Mesodermal cell (in vitro differentiated cells): ENCODE measurements at regions not wholly inside any gene's neighbourhood (a gene's known extent, or its start where the extent isn't known, plus 50 kb on each side); places are given as distances from the start of the nearest gene placed in this dataset.
"Not testable (repeated sequence)": the region's sequence is repeated elsewhere in the genome, so short reads cannot be mapped to it uniquely, and the experiment has no call there.

Source experiments
- H3K27ac ChIP-seq: 2 replicates; pipeline ENCODE4 v1.7.0; 2013; ENCODE audit warnings: mild to moderate bottlenecking, low read depth, low read length, moderate library complexity; ENCODE audit not compliant: severe bottlenecking
- H3K36me3 ChIP-seq: 2 replicates; pipeline ENCODE4 v1.7.1; 2013; ENCODE audit warnings: mild to moderate bottlenecking, low read length, moderate library complexity; ENCODE audit not compliant: control insufficient read depth, insufficient read depth
- H3K4me1 ChIP-seq: one replicate; pipeline ENCODE4 v1.7.1; 2013; ENCODE audit warnings: mild to moderate bottlenecking, low read length; ENCODE audit not compliant: insufficient read depth, control insufficient read depth, poor library complexity, severe bottlenecking
- H3K4me3 ChIP-seq: 2 replicates; pipeline ENCODE4 v1.7.0; 2013; ENCODE audit warnings: low read length, control low read depth, mild to moderate bottlenecking; ENCODE audit not compliant: insufficient read depth, poor library complexity, severe bottlenecking; ENCODE audit errors: extremely low read depth
- H3K9me3 ChIP-seq: 2 replicates; pipeline ENCODE4 v1.7.1; 2013; ENCODE audit warnings: mild to moderate bottlenecking, low read length, moderate library complexity; ENCODE audit not compliant: control insufficient read depth
- WGBS, 2 experiments: methylation state at CpG; one replicate each; pipeline ENCODE4 v1.1.5; 2013; ENCODE audit warnings: missing lambda C conversion rate in 2 of 2; ENCODE audit not compliant: insufficient coverage in 2 of 2; 5-methylcytosine and 5-hydroxymethylcytosine counted together

DNA sequence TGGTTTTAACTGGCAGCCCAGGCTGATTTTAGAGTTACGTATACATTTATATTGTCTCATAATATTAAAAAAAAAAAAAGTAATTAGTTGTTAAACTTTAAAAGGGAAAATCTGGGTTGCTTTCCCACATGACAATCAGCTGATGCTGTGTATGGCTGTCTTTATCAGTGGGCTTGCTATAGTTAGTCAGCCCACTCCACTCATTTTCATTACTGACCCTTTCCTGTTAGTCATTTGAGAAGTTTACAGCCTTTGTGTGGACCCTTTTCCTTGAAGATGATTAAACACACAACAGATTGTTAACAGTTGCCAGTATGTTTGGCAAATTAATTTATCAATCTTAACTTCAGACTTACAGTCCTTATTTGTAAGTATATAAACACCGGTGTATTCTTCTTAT, 164.5 kb upstream of the AGR3 start:
- H3K36me3 ChIP-seq: no peaks in the 10 kb centered on the region
- no peaks in the 10 kb centered on the region for H3K9me3 ChIP-seq
- peaks cover 18% of the 10 kb centered on the region for H3K4me1 ChIP-seq
- no peak overlapping the region for H3K4me3 ChIP-seq
- no peak overlapping the region for H3K27ac ChIP-seq
- no CpG with 5 or more reads among the region's 2 CpGs for WGBS, 2 experiments

DNA sequence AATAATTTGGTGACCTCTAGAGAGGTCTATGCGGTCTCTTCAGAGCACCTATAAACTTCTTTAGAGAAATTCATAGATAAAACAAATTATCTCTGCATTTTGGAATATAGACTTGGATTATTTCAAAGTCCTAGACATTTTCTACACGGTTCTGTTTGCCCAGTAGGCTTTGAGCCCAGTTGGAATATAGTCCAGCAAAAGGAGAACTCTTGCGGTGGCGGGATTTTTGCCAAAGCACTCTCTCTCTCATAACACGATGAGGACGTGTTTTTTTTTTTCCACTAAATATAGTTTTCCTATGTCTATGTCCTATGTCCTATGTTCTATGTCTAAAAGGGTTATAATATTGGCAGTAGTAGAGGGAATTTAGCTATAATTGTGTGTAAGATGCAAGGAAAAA, 164.9 kb upstream of the AGR3 start:
- Histone ChIP-seq H3K27ac (no peak overlapping the region), H3K36me3 (no peaks in the 10 kb centered on the region)
- 92% methylated on average over 2 of the region's 6 CpGs for WGBS, 2 experiments

DNA sequence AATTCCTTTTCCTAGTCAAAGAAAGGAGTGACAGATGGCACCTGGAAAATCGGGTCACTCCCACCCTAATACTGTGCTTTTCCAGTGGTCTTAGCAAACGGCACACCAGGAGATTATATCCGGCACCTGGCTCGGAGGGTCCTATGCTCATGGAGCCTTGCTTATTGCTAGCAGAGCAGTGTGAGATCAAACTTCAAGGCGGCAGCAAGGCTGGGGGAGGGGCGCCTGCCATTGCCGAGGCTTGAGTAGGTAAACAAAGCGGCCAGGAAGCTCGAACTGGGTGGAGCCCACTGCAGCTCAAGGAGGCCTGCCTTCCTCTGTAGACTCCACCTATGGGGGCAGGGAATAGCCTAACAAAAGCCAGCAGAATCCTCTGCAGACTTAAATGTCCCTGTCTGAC, 171.4 kb upstream of the AGR3 start:
- 89 to 96% methylated on average over 4 to 7 of the region's 9 CpGs for WGBS, 2 experiments
- H3K27ac ChIP-seq, H3K36me3 ChIP-seq, H3K4me1 ChIP-seq, H3K9me3 ChIP-seq, H3K4me3 ChIP-seq: not testable (repeated sequence)

More for the DNA sequence above, 164.9 kb upstream of the AGR3 start:
- Histone ChIP-seq H3K4me3 (no peak overlapping the region), H3K9me3 (no peaks in the 10 kb centered on the region), H3K4me1 (peaks cover 15% of the 10 kb centered on the region)

DNA sequence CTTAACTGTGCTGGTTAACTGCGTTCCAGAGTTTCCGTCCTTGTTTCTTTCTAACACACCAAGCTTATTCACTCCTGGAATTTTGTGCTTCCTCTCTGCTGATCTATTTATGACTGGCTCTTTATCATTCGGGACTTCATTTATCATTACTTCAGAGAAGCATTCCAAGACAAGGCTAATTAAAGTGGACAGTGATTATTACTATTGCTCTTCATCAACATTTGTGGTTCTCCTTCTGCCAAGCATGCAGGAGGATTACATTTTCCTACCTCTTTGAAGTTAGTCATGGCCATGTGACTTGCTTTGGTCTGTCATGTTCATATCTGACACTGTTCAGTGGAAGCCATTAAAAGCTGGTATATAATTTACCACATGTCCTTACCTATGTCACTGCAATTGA, 172.4 kb upstream of the AGR3 start:
- Histone ChIP-seq H3K4me3 (no peak overlapping the region), H3K9me3 (peaks cover 3% of the 10 kb centered on the region), H3K27ac (no peak overlapping the region), H3K4me1 (peaks cover 5% of the 10 kb centered on the region), H3K36me3 (no peaks in the 10 kb centered on the region)
- 57 to 75% methylated on average over 2 of the region's 3 CpGs for WGBS, 2 experiments

DNA sequence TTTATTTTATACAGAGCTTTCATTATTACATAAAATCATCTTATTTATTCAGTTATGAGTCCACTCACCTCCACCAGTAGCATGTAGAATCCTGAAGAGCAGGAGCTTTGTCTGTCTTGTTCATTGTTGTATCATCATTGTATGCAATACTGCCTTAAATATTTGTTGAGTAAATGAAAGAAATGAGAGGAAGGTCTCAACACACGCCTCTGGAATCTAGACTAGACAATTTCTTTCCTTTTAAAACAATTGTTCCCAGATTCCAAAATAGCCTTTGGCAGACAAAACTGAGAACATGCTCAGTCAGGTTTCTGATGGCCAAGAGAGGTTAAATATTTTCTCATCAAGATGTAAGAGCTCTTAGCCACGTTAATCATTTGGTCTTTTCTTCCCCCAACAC, 173.1 kb upstream of the AGR3 start:
- H3K9me3 ChIP-seq: peaks cover 3% of the 10 kb centered on the region
- H3K4me1 ChIP-seq: peaks cover 5% of the 10 kb centered on the region
- no peak overlapping the region for H3K4me3 ChIP-seq
- no CpG with 5 or more reads among the region's 2 CpGs for WGBS, 2 experiments
- no peak overlapping the region for H3K27ac ChIP-seq
- H3K36me3 ChIP-seq: no peaks in the 10 kb centered on the region

DNA sequence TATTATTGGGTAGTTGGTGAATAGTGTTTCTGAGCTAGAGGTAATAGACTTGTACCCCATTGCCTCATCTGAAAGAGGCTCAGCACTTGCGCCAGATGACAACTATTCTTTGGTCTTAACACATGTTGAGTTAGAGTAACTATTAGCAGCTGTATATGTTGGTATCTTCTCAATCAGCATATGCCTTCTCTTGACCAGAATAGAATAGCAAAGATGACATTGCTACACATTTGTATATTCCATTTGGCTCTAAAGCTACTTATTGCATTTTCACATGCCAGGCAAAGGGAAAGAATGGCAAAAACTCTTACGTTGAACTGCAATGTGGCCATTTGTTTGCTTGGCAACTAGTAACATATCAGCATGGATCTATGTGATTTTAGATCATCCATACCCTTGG, 173.8 kb upstream of the AGR3 start:
- H3K27ac ChIP-seq: no peak overlapping the region

DNA sequence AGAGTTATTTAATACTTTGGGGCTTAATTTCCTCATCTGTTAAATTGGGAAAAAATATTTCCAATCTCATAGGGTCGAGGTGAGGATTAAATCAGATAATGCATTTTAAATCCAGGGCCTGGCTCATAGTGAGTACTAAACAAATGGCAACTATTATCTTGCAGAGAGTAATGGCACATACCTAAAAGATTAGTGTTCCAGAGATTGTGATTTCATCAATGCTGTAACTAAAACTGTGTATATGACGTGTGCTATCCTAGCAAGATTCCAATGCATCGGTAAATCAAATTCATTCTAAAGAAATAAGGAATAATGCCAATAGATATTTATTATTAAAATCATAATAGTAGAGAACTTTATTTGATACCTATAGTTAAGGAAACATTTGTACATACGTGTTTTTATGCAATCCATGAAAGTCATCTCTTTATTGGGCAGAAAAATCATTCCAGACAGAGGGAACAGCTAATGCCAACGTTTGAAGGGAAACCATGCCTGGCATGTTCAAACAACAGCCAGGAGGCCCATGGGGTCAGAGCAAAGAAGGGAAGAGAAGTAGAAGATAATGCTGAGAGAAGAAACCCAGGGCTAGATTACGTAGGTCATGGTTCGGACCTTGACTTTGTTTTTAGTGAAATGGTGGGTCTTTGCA, 174.8 kb upstream of the AGR3 start:
- Histone ChIP-seq H3K36me3 (no peaks in the 10 kb centered on the region), H3K27ac (no peak overlapping the region), H3K4me3 (no peak overlapping the region), H3K4me1 (peaks cover 5% of the 10 kb centered on the region), H3K9me3 (peaks cover 3% of the 10 kb centered on the region)
- WGBS, 2 experiments: 89 to 95% methylated on average over 4 of the region's 7 CpGs

More for the DNA sequence above, 173.8 kb upstream of the AGR3 start:
- H3K4me3 ChIP-seq: no peak overlapping the region
- H3K36me3 ChIP-seq: no peaks in the 10 kb centered on the region
- 95 to 100% methylated on average over 1 to 2 of the region's 2 CpGs for WGBS, 2 experiments
- peaks cover 3% of the 10 kb centered on the region for H3K9me3 ChIP-seq
- peaks cover 5% of the 10 kb centered on the region for H3K4me1 ChIP-seq

DNA sequence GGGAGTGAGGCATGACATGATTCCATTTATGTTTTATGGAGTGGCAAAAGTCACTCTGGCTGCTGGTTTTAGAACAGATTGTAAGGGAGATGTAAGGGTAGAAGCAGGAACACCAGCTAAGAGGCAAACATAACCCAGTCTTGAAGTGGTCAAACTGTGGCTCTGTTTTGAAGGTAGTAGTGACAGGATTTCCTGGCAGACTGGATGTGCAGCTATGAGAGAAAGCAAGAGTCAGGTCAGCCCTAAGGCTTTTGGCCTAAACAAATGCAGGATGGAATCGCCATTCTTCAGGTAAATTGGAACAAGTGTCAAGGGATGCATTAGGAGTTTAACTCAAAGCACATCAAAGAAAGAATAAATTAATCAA, 175.3 kb upstream of the AGR3 start:
- WGBS, 2 experiments: no CpG with 5 or more reads among the region's 1 CpG
- Histone ChIP-seq H3K27ac (no peak overlapping the region), H3K9me3 (peaks cover 3% of the 10 kb centered on the region), H3K4me3 (no peak overlapping the region), H3K36me3 (no peaks in the 10 kb centered on the region), H3K4me1 (peaks cover 5% of the 10 kb centered on the region)

DNA sequence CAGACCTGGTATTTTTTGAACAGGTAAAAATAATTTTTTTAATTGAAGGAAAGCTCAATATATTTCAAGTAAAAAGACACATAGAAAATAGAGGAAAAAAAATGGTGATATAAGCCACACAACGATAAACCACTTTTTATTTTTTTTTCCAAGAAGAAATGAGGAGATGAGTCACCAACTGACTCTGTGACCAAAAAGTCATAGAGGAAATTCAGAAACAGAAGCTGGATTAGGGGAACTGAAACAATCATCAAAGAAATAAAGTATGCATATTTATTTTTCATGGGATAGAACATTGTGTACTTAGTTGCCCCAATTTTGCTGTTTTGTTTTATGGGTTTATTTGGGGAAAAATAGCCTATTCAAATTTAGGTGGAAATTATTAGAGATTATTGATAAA, 176.8 kb upstream of the AGR3 start:
- no CpG with 5 or more reads among the region's 1 CpG for WGBS, 2 experiments
- no peak overlapping the region for H3K27ac ChIP-seq
- H3K9me3 ChIP-seq: peaks cover 3% of the 10 kb centered on the region
- H3K4me1 ChIP-seq: peaks cover 5% of the 10 kb centered on the region
- no peak overlapping the region for H3K4me3 ChIP-seq
- H3K36me3 ChIP-seq: no peaks in the 10 kb centered on the region

DNA sequence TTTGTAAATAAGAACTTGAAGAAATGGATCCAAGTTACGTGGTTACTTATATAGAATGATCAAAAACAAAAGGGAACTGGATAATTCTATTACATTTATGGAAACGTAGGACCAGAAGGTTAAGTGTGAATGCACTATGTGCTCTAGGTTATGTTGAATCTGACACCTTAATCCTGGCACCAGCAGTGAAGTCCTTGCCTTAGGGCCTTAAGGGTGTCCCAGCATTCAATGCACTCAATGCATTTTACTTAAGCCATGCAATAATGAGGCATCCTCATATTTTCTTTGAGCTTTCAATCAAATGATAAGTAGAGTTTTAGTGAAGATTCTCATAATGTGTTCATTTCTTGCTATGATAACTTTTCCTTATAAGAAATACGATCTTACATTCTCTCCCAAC, 178.3 kb upstream of the AGR3 start:
- H3K4me3 ChIP-seq: no peak overlapping the region
- H3K9me3 ChIP-seq: no peaks in the 10 kb centered on the region
- no peak overlapping the region for H3K27ac ChIP-seq
- no peaks in the 10 kb centered on the region for H3K36me3 ChIP-seq
- peaks cover 5% of the 10 kb centered on the region for H3K4me1 ChIP-seq
- no CpG with 5 or more reads among the region's 3 CpGs for WGBS, 2 experiments

DNA sequence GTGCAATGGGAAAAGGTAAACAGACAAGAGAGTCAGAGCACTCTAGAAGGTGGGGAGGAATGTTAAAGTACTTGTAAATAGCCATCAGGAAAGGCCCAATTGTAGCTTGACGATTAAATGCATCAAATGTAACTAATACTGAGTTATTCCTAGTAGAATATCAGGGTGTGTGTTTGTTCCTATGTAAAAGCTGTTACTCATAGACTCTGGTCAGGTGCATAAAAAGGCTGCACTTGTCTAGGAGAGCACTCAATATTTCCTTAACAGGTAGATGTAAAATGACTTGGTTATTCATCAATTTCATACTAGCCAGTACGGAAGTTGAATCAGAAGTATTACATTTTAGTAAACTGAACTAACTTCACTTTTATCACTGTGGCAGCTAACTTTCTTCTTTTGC, 179.7 kb upstream of the AGR3 start:
- H3K4me1 ChIP-seq: peaks cover 3% of the 10 kb centered on the region
- WGBS, 2 experiments: 60% methylated on average over 1 of the region's 2 CpGs; no CpG with 5 or more reads in 1 of the 2 experiments
- H3K4me3 ChIP-seq: no peak overlapping the region
- no peaks in the 10 kb centered on the region for H3K9me3 ChIP-seq
- no peaks in the 10 kb centered on the region for H3K36me3 ChIP-seq
- H3K27ac ChIP-seq: no peak overlapping the region
